HG02884 (cell line): ENCODE measurements at regions not wholly inside any gene's neighbourhood (a gene's known extent, or its start where the extent isn't known, plus 50 kb on each side); places are given as distances from the start of the nearest gene placed in this dataset.

Source experiments
- ATAC-seq: cut with Tn5 transposase; IDR thresholded peaks from one replicate; pipeline ENCODE4 v1.9.1; 2021; ENCODE audit warnings: mild to moderate bottlenecking, moderate library complexity; ENCODE audit not compliant: unreplicated experiment

GRCh38 chr12:75583355-75583754 is 71.9 kb upstream of the KRR1 start:
- no peak for ATAC-seq

GRCh38 chr12:75581515-75581914 is 70.1 kb upstream of the KRR1 start:
- ATAC-seq = no peak

DNA sequence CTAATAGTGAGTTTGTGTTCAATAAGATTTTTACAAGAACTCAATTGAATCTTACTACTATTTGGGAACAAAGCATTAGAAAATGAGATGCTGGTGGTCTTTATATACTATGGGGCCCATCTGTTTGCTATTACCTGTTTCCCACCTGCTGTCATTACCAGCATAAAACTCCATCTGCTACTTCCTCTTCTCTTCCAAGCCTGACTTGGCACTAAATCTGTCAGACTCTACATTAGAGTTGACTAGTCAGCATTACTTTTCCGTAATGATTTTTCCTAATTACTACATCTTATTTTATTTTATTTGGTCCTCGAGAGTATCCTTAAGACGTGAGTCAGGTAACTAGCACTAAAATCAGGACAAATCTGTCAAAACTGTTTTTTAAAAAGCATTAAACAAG is 68.1 kb upstream of the KRR1 start:
- no peak for ATAC-seq

DNA sequence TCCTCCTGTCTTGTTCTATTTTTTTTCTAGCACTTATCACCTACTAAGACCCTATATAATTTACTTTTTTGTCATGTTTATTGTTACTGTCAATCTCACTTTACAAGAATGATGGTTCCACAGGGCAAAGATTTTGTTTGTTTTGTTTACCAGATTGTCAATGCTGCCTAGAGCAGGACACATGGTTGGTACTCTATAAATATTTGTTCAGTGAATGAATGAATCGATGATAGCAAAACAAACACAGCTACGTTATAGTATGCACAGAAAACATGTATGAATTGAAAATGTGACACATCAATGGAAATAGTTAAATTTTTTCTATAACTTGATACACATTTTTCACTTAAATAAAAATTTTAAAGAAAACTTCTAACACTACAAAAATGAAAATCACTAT is 67.1 kb upstream of the KRR1 start:
- ATAC-seq = no peak

DNA sequence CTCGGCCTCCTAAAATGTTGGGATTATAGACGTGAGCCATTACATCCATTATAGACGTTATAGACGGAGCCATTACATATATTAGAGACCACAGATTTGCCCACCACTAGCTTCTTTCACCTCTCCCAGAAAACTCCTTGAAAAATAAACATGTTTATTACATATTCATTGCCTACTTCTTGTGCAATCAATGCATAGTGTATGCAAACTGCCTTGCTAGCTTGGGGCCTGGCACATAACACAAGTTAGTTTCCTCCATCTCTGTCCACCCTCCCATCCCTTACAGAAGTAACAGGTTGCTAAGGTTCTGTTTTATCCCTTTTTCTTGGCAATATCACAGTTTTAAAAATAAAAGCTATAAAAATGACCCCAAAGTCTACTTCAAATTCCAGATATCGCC is 66.4 kb upstream of the KRR1 start:
- ATAC-seq = no peak

DNA sequence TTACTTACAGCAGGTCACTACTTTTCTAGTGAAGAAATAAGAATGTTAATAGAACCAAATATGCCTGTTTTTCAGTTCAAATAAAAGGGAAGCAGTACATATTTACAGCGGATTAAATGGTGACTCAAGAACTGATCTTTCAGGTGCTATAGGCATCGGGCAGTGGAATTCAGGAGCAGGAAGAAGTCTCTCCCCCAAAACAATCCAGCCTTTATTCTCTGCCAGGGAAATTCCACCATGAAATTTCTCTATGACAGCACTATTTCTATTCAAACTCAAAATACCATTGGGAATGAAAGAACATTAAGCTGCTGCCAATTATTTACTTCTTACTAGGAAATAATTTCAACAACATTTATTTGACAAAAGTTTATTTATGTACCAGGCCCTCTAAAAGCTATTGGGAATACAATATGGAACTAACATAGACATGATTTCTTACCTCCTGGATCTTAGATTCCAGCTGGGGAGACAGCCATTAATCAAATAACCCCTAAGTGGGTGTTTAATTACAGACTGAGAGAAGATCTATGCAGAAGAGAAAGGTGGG is 60.3 kb upstream of the KRR1 start:
- no peak for ATAC-seq

- no peak for ATAC-seq
These were observed 59.8 kb upstream of the KRR1 start for GRCh38 chr12:75571204-75571603.

- no peak for ATAC-seq
These were observed 57.4 kb upstream of the KRR1 start for GRCh38 chr12:75568801-75569200.

DNA sequence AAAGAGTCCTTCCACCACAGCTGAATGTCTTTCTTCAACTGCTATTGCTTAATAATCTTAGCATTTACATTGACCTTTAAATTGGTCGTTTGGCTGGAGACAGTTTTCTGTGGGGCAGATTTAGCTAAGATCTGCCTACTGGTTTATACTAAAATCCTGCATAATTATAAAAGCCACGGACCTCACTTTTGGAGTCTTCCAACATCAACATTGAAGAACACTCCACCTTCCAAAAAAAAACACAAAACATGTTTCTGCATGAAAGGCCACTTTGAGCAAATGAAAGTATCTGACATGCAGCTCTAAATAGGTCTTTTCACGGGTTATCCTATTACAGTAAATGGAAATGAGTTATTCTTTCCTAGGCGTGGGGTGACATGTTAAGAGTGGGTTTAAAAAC is 57.0 kb upstream of the KRR1 start:
- ATAC-seq = no peak

GRCh38 chr12:75565795-75566194 is 54.4 kb upstream of the KRR1 start:
- ATAC-seq = no peak

DNA sequence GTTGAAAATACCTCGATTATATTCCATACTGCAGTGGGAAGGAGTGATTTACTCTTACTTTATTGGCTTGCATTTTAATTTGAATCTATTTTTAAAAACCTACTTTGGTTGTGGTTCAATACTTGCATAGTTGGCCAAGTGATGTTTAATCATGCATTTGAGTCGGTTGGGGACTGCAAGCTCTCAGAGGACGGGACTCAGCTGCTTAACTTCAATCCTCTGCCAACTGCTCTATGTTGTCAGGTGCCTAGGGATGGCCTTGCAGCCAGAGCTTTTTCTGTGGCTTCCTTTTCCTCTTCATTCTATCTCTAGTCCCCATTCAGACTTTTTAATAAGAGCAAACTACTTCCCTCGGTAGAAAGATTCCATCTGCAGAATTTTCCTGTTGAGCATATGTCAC is 53.4 kb upstream of the KRR1 start:
- no peak for ATAC-seq

DNA sequence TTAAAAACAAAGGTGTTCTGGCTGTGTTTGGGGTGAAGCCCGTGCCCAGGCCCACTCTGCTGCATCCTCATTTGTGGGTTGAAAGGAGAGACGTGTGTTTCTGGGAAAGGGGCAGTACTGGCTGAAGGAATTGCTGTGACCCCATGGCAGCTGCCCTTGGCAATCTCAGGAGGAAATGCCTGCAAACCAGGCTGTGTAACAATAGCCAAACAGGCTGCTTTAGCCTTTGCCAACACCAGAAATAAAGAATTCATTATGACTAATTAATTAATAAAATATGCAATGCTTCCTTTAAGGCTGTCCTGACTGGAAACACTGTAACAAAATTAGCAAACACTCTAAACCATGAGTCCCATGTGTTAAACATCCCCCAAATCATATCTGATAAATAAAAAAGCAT is 53.0 kb upstream of the KRR1 start:
- no peak for ATAC-seq

DNA sequence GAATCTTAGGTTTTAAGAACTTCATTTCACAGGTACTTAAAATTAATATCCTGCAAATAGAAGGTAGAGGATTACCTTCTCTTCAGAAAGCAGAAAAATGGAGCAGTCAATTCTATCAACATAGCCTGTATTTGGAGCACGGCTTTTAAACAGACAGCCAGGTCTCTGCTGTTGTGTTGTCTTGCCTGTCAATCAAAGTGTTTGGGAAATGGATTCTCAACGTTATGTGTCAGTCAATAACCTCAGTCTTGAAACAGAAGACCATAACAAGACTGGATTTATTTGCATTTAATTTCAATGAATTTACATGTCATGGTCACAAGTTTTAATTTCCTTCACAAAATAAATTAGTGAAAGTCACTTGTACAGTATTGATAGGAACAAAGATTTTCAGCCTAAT is 51.9 kb upstream of the KRR1 start:
- ATAC-seq = no peak

DNA sequence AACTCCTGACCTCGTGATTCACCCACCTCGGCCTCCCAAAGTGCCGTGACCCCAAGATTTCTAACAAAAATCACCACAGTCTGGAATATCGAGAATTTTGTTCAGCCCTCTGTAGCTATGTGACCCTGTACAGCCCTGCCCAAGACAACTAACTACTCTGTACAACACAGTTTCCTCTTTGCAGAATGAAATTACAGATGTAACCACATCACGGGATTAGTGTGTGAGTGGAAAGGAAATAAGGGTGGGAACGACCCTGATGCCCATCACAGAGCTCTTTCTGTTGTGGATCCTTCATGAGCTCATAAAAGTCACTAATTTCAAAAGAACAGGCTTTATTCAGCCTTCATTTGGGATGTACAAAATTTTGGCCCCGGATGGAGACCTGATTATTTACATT is 50.5 kb upstream of the KRR1 start:
- no peak for ATAC-seq
